ENCODE measurements at regions not wholly inside any gene's neighbourhood (a gene's known extent, or its start where the extent isn't known, plus 50 kb on each side); places are given as distances from the start of the nearest gene placed in this dataset.

DNA sequence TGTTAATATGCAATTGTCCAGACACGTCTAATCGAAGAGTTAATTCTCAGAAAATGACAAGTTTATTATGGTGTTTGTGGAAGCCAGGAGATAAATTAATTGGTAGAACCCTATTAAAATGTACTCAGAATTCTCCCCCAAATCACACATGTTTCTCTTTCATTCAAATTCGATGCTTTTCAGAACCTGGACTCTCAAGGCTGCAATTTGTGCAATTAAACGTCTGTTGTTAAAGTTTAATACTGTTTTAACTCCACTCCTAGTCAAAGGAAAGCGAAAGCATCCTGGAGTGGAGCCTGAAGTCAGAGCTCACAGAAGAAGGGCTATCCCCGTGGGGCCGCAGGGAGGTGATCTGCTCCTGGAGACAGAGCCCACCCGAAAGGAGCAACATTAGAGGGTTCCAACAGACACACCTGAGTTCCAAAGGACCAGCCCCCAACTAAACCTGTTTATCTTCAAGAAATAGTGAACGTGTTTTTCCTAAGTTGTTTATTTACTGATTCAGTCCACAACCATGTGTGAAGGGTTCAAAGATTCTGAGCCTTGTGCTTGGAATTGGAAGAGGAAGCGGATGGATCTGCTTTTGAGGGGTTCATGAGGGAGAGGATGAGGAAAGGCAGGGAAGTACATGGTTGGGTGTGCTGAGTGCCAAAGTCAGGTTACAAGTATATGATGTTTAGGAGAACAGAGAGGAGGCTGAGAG lies 68.0 kb upstream of the AKT3 start:
- TF ChIP-seq, protein P1, sequence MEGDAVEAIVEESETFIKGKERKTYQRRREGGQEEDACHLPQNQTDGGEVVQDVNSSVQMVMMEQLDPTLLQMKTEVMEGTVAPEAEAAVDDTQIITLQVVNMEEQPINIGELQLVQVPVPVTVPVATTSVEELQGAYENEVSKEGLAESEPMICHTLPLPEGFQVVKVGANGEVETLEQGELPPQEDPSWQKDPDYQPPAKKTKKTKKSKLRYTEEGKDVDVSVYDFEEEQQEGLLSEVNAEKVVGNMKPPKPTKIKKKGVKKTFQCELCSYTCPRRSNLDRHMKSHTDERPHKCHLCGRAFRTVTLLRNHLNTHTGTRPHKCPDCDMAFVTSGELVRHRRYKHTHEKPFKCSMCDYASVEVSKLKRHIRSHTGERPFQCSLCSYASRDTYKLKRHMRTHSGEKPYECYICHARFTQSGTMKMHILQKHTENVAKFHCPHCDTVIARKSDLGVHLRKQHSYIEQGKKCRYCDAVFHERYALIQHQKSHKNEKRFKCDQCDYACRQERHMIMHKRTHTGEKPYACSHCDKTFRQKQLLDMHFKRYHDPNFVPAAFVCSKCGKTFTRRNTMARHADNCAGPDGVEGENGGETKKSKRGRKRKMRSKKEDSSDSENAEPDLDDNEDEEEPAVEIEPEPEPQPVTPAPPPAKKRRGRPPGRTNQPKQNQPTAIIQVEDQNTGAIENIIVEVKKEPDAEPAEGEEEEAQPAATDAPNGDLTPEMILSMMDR (IDR thresholded peaks at IDR 0.05; ENCODE audit: low read depth, low read length), result no peak
- Histone ChIP-seq H3K9me3 (ENCODE audit: control insufficient read depth, insufficient read depth, low read length) (no peaks in the 10 kb centered on the region), H3K27ac (ENCODE audit: low read depth, low read length) (peak overlapping the region; percentile 71), H3K27me3 (ENCODE audit: control insufficient read depth, insufficient read depth, low read length) (no peaks in the 10 kb centered on the region), H3K4me3 (ENCODE audit: low read depth, low read length) (peak overlapping the region; percentile 69)
- CTCF ChIA-PET, result no interaction called here
- POLR2A ChIA-PET, result interaction anchor here (0.6 to 0.9 kb wide), 3 partner anchors 48 to 797 kb away, joined by 3 to 8 read pairs (median 3); partner anchors contain the start of gene ZBTB18
- no peak for DNase-seq (ENCODE audit: low read depth, low spot score)

DNA sequence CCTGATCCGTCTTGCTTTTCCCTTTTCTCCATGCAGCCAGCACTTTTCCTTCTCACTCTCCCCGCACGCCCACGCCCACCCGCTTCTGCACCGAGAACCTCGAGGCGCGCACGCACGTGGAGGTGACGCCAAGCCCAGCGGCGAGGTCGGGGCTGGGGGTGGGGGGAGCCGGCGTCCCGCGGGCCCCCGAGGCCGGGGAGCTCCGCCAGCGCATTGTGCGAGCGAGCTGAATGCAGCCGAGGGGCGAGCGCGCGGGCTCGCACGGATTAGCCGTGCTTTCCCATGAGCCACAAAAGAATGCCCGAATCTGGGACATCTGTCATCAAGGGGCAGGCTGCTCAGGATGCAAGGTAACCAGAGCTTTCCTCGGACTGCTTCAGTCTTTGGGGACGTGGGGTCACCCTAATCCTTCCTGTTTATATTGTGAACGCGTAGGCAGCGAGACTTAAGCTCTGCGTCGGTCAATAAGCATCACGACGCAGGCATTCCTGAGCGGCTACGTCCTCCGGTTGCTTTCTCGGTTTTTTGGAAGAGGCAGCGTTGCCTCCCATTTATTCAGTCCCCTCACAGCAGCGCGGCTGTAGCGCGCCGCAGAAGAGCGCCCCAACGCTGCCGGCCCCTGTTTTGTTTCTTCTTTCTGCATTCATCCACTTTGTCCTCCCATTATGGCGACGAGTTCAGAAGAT lies 67.3 kb upstream of the AKT3 start:
- no peaks in the 10 kb centered on the region for H3K9me3 ChIP-seq (ENCODE audit: control insufficient read depth, insufficient read depth, low read length)
- CTCF ChIA-PET, result interaction anchor here (1.3 kb wide), 1 partner anchor 575 kb away, joined by 3 read pairs; no protein-coding TSS in a partner anchor
- H3K27ac ChIP-seq (ENCODE audit: low read depth, low read length), result peak overlapping the region; percentile 69
- TF ChIP-seq, protein P1 (IDR thresholded peaks at IDR 0.05; ENCODE audit: low read depth, low read length), result peak; percentile 29
- H3K4me3 ChIP-seq (ENCODE audit: low read depth, low read length), result peak overlapping the region; percentile 69
- peak; percentile 72 for DNase-seq (ENCODE audit: low read depth, low spot score)
- POLR2A ChIA-PET, result interaction anchor here (0.6 to 0.9 kb wide), 3 partner anchors 48 to 796 kb away, joined by 3 to 8 read pairs (median 3); partner anchors contain the start of gene ZBTB18
- H3K27me3 ChIP-seq (ENCODE audit: control insufficient read depth, insufficient read depth, low read length), result no peaks in the 10 kb centered on the region

DNA sequence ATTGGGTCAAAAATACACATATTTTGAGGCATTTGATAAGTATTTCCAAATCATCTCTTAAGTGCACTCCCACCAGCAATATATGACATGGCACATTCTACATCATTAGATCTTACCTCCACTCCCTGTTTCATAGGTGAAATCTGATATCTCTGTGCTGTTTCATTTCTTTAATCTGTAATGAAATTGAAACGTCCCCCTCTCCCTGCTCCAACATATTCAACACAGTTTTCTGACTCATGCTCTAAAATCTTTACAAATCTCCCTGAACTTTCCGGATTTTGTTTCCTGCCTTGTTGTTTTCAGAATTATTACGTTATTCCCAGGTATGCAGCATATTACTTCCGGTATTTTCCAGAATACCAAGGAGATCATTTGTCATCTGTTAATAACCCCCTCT lies 66.1 kb upstream of the AKT3 start:
- CTCF ChIA-PET, result interaction anchor here (1.3 kb wide), 1 partner anchor 573 kb away, joined by 3 read pairs; no protein-coding TSS in a partner anchor
- DNase-seq (ENCODE audit: low read depth, low spot score), result no peak
- no peaks in the 10 kb centered on the region for H3K27me3 ChIP-seq (ENCODE audit: control insufficient read depth, insufficient read depth, low read length)
- TF ChIP-seq, protein P1 (IDR thresholded peaks at IDR 0.05; ENCODE audit: low read depth, low read length), result no peak
- H3K9me3 ChIP-seq (ENCODE audit: control insufficient read depth, insufficient read depth, low read length), result no peaks in the 10 kb centered on the region
- POLR2A ChIA-PET, result no interaction called here
- H3K4me3 ChIP-seq (ENCODE audit: low read depth, low read length), result no peak overlapping the region
- H3K27ac ChIP-seq (ENCODE audit: low read depth, low read length), result no peak overlapping the region

DNA sequence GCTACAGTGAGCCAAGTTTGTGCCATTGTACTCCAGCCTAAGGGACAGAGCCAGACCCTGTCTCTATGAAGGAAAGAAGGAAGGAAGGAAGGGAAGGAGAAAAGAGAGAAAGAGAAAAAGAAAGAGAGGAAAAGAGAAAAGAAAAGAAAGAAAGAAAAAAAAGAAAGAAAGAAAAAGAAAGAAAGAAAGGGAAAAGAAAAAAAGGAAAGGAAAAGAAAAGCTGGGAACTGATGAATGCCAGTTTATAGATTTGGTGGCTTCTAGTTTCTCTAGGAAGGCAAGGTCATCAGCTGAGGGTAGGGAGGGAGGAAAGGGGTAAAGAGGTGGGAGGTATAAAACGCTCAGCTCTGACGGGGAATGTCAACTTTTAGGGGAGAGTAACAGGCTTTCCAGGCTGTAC lies 62.3 kb upstream of the AKT3 start:
- DNase-seq (ENCODE audit: low read depth, low spot score), result no peak
- ChIA-PET CTCF (no interaction called here), POLR2A (no interaction called here)
- Histone ChIP-seq H3K9me3 (ENCODE audit: control insufficient read depth, insufficient read depth, low read length) (no peaks in the 10 kb centered on the region), H3K27me3 (ENCODE audit: control insufficient read depth, insufficient read depth, low read length) (peaks cover 5% of the 10 kb centered on the region), H3K27ac (ENCODE audit: low read depth, low read length) (no peak overlapping the region), H3K4me3 (ENCODE audit: low read depth, low read length) (no peak overlapping the region)
- TF ChIP-seq, protein P1 (IDR thresholded peaks at IDR 0.05; ENCODE audit: low read depth, low read length), result no peak

DNA sequence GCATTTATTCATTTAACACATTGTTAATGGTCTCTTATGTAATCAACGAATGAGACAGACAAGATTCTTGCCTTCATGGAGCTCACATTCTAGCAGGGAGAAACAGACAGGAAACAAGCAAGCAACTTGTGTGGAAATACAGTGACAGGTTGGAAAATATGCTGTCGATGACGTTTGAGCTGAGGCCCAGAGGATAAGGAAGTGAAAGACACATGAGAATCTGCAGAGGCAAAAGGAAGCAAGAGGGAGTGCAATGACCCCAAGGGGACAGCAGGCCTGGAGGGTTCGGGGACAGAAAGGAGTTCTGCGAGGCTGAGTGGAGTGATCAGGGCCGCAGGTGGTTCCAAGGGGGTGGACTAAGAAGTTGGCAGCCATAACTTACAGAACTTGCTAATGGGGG lies 60.6 kb upstream of the AKT3 start:
- Histone ChIP-seq H3K9me3 (ENCODE audit: control insufficient read depth, insufficient read depth, low read length) (no peaks in the 10 kb centered on the region), H3K4me3 (ENCODE audit: low read depth, low read length) (no peak overlapping the region), H3K27ac (ENCODE audit: low read depth, low read length) (no peak overlapping the region), H3K27me3 (ENCODE audit: control insufficient read depth, insufficient read depth, low read length) (peaks cover 5% of the 10 kb centered on the region)
- ChIA-PET CTCF (no interaction called here), POLR2A (no interaction called here)
- TF ChIP-seq, protein P1 (IDR thresholded peaks at IDR 0.05; ENCODE audit: low read depth, low read length), result no peak
- DNase-seq (ENCODE audit: low read depth, low spot score), result no peak

Data from AG04450 (cell line).